Esophagus squamous epithelium (tissue), 5 donors: ENCODE measurements at regions not wholly inside any gene's neighbourhood (a gene's known extent, or its start where the extent isn't known, plus 50 kb on each side); places are given as distances from the start of the nearest gene placed in this dataset.

Experiments
- DNase-seq: peaks from one replicate; lab custom pipeline; 2025; lab: John Stamatoyannopoulos, UW
- H3K27ac ChIP-seq, 4 donors: fragments of 200-600 bp; sonication (generic); one replicate each; pipeline ENCODE4 v1.5.1; 2016 to 2019; ENCODE audit warnings: mild to moderate bottlenecking in 1 of 4
- H3K27me3 ChIP-seq, 4 donors: fragments of 200-600 bp; sonication (generic); 1 replicate in 3 of 4; 2 replicates in 1 of 4; pipeline versions ENCODE4 v1.5.1 to v1.6.0; 2017 to 2021; ENCODE audit warnings: antibody characterized with exemption in 1 of 4
- H3K36me3 ChIP-seq, 3 donors: fragments of 200-600 bp; sonication (generic); one replicate each; pipeline ENCODE4 v1.5.1; 2016 to 2019
- H3K4me1 ChIP-seq, 3 donors: fragments of 200-600 bp; sonication (generic); one replicate each; pipeline ENCODE4 v1.5.1; 2017 to 2019
- H3K4me3 ChIP-seq, 4 donors: fragments of 200-600 bp; sonication (generic); 1 replicate in 3 of 4; 2 replicates in 1 of 4; pipeline ENCODE4 v1.5.1; 2016 to 2019; ENCODE audit warnings: mild to moderate bottlenecking in 2 of 4, moderate library complexity in 1 of 4
- H3K9me3 ChIP-seq, 3 donors: fragments of 200-600 bp; sonication (generic); one replicate each; pipeline ENCODE4 v1.5.1; 2016 to 2019
- POLR2A ChIP-seq, 4 donors: fragments of 450-650 bp; IDR thresholded peaks; one replicate each; pipeline ENCODE4 v1.6.1; 2017; ENCODE audit warnings: antibody characterized with exemption in 4 of 4, mild to moderate bottlenecking in 4 of 4, moderate library complexity in 3 of 4
- WGBS, 2 donors: methylation state at CpG; one replicate each; pipeline ENCODE4 v1.1.5; 2018; 5-methylcytosine and 5-hydroxymethylcytosine counted together
- intact Hi-C: fragments of 100-400 bp; cut with DNase I; formaldehyde crosslinking; loops from one replicate; pipeline ENCODE4 v1.15.0; 2022
- TF ChIP-seq, protein P1 (sequence below), 6 experiments: fragments of 450-650 bp in 4 of 6; fragments of 200-600 bp in 2 of 6; sonication (generic) in 2 of 6; IDR thresholded peaks; one replicate each; pipeline ENCODE4 v1.5.1; 2016 to 2019; ENCODE audit warnings: antibody characterized with exemption in 6 of 6, mild to moderate bottlenecking in 4 of 6, moderate library complexity in 4 of 6
- donor health status: DM: yes; HTN: yes; CAD: no.

- Histone ChIP-seq H3K4me1 (peaks cover 0 to 14% (median 0%) of the 10 kb centered on the region in 3 donors), H3K9me3 (no peaks in the 10 kb centered on the region), H3K36me3 (no peaks in the 10 kb centered on the region), H3K4me3 (no peak overlapping the region), H3K27ac (no peak overlapping the region), H3K27me3 (no peaks in the 10 kb centered on the region)
- intact Hi-C loops = no loop called here
- DNase-seq = no peak
- TF ChIP-seq, protein P1, sequence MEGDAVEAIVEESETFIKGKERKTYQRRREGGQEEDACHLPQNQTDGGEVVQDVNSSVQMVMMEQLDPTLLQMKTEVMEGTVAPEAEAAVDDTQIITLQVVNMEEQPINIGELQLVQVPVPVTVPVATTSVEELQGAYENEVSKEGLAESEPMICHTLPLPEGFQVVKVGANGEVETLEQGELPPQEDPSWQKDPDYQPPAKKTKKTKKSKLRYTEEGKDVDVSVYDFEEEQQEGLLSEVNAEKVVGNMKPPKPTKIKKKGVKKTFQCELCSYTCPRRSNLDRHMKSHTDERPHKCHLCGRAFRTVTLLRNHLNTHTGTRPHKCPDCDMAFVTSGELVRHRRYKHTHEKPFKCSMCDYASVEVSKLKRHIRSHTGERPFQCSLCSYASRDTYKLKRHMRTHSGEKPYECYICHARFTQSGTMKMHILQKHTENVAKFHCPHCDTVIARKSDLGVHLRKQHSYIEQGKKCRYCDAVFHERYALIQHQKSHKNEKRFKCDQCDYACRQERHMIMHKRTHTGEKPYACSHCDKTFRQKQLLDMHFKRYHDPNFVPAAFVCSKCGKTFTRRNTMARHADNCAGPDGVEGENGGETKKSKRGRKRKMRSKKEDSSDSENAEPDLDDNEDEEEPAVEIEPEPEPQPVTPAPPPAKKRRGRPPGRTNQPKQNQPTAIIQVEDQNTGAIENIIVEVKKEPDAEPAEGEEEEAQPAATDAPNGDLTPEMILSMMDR (IDR thresholded peaks at IDR 0.05) = no peak
- no peak for TF ChIP-seq POLR2A (IDR thresholded peaks at IDR 0.05)
- WGBS, 2 donors = 67% methylated on average over 4 of the region's 4 CpGs
These were observed 207.4 kb upstream of the NRIP1 start for GRCh38 chr21:15272171-15272570.

DNA sequence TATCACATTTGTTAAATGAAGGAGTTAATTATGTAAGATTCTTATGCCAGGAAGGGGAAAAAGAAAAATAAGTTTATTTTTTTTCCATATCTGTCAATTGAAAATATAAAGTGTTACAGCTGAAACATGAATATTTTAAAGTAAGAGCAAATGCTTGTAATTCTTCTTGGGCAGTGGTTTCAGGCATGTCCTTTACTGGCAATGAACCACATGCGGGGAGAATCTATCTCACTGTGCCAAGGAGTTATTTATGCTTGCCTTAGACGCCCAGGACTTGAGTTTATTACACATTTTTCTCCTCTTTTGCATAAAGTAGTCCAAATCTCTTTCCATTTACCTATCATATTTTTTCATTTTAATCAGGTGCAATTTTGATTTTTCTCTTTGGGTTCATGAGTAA, 207.8 kb upstream of the NRIP1 start:
- Histone ChIP-seq H3K36me3 (no peaks in the 10 kb centered on the region), H3K9me3 (no peaks in the 10 kb centered on the region), H3K4me1 (peaks cover 0 to 14% (median 0%) of the 10 kb centered on the region in 3 donors), H3K27ac (no peak overlapping the region), H3K27me3 (no peaks in the 10 kb centered on the region), H3K4me3 (no peak overlapping the region)
- 30 to 41% methylated on average over 2 of the region's 2 CpGs for WGBS, 2 donors
- intact Hi-C loops = no loop called here
- TF ChIP-seq, protein P1 (IDR thresholded peaks at IDR 0.05) = no peak
- TF ChIP-seq POLR2A (IDR thresholded peaks at IDR 0.05) = no peak
- DNase-seq = no peak

DNA sequence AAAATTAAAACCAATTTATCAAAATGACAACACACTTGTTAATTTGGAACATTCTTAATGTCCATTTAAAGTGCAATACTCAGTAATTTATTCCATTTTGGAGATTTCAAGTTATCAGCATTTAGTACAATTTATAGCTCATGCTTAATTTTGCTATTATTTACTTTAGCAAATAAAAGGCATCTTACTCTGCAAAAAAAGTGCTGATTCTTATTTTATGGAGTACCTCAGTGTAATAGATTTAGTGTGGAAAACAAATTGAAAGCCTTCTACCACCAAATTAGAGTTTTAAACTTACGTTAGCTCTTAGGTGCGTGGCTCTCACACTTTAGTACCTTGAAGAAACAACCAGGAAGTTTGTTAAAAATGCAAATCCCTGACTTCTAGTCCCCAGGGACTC, 208.4 kb upstream of the NRIP1 start:
- Histone ChIP-seq H3K27me3 (no peaks in the 10 kb centered on the region), H3K4me1 (peaks cover 0 to 14% (median 0%) of the 10 kb centered on the region in 3 donors), H3K27ac (no peak overlapping the region), H3K4me3 (no peak overlapping the region), H3K36me3 (no peaks in the 10 kb centered on the region), H3K9me3 (no peaks in the 10 kb centered on the region)
- 89 to 93% methylated on average over 2 of the region's 2 CpGs for whole genome bisulfite sequencing, 2 donors
- intact Hi-C loops = no loop called here
- DNase-seq = no peak
- TF ChIP-seq POLR2A (IDR thresholded peaks at IDR 0.05) = no peak

DNA sequence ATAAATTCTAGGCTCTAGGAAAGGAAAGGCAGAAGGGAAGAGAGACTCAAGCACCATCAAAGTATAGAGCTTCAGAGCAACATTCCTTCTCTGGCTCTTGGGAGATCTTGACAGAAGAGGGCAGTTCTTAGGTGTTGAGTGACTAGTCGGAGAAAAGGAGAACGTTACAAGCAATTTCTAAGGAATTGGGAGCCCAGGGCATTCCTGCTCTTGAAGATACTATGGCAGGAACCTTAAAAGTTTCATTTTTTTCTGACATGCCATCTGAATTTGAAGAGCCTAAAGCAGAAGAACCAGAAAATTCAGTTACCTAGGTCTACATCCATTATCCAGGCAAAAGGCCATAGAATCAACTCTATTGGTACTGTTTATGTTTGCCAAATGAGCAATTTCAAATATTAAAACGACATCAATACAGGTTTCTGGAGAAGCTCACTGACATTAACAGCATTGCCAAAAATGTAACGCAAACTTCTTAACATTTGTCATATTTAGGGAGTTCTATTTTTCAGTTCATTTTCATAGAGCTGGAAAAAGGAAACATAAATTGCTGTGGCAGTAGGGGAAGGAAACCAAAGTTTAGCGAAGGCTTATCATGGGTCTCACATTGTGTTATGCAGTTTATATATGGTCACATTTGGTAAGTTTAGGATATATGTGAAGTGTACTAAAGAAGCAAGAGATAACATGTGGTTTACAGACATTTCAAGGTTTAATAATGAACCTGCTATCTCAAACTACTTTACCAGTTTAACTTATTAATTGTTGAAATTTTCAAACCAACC, 210.1 kb upstream of the NRIP1 start:
- Histone ChIP-seq H3K4me1 (peaks cover 0 to 14% (median 0%) of the 10 kb centered on the region in 3 donors), H3K27ac (no peak overlapping the region), H3K4me3 (no peak overlapping the region), H3K27me3 (no peaks in the 10 kb centered on the region), H3K36me3 (no peaks in the 10 kb centered on the region), H3K9me3 (no peaks in the 10 kb centered on the region)
- TF ChIP-seq, protein P1 (IDR thresholded peaks at IDR 0.05) = no peak
- TF ChIP-seq POLR2A (IDR thresholded peaks at IDR 0.05) = no peak
- 59 to 70% methylated on average over 5 of the region's 5 CpGs for WGBS, 2 donors
- intact Hi-C loops = no loop called here
- no peak for DNase-seq

- DNase-seq = no peak
- Histone ChIP-seq H3K4me1 (peaks cover 0 to 14% (median 0%) of the 10 kb centered on the region in 3 donors), H3K27me3 (no peaks in the 10 kb centered on the region), H3K27ac (no peak overlapping the region), H3K4me3 (no peak overlapping the region), H3K9me3 (no peaks in the 10 kb centered on the region), H3K36me3 (no peaks in the 10 kb centered on the region)
- TF ChIP-seq, protein P1 (IDR thresholded peaks at IDR 0.05) = no peak
- no peak for TF ChIP-seq POLR2A (IDR thresholded peaks at IDR 0.05)
- intact Hi-C loops = no loop called here
- 82 to 83% methylated on average over 6 of the region's 6 CpGs for whole genome bisulfite sequencing, 2 donors
These were observed 210.9 kb upstream of the NRIP1 start for GRCh38 chr21:15275615-15276235.
